Effector CD4-positive, alpha-beta T cell (primary cell): ENCODE measurements at regions not wholly inside any gene's neighbourhood (a gene's known extent, or its start where the extent isn't known, plus 50 kb on each side); places are given as distances from the start of the nearest gene placed in this dataset.

Experiments
- DNase-seq: peaks from one replicate; pipeline ENCODE4 v3.0.0-alpha.2; 2020

- no peak for DNase-seq
Observed at GRCh38 chr6:1024161-1024560, 287.7 kb upstream of the FOXQ1 start.

GRCh38 chr6:1023229-1023628, 288.7 kb upstream of the FOXQ1 start:
- DNase-seq: no peak

GRCh38 chr6:1022719-1023118, 289.2 kb upstream of the FOXQ1 start:
- DNase-seq: no peak

- DNase-seq: no peak
Observed at GRCh38 chr6:1020837-1021236, 291.1 kb upstream of the FOXQ1 start.

GRCh38 chr6:1020133-1020532, 291.8 kb upstream of the FOXQ1 start:
- no peak for DNase-seq

- DNase-seq: no peak
Observed at GRCh38 chr6:1018041-1018440, 293.9 kb upstream of the FOXQ1 start.

GRCh38 chr6:1016329-1017302, 295.3 kb upstream of the FOXQ1 start:
- no peak for DNase-seq

GRCh38 chr6:1015825-1016224, 296.1 kb upstream of the FOXQ1 start:
- no peak for DNase-seq

GRCh38 chr6:1014431-1014807, 297.5 kb upstream of the FOXQ1 start:
- no peak for DNase-seq

- DNase-seq: no peak
Observed at GRCh38 chr6:1013656-1014430, 298.1 kb upstream of the FOXQ1 start.

GRCh38 chr6:1009103-1009502, 302.8 kb upstream of the FOXQ1 start:
- no peak for DNase-seq

GRCh38 chr6:1007159-1007558, 304.7 kb upstream of the FOXQ1 start:
- DNase-seq: no peak

- no peak for DNase-seq
Observed at GRCh38 chr6:1004885-1005630, 306.8 kb upstream of the FOXQ1 start.

GRCh38 chr6:1003394-1004160, 308.3 kb upstream of the FOXQ1 start:
- no peak for DNase-seq

GRCh38 chr6:1002989-1003388, 308.9 kb upstream of the FOXQ1 start:
- DNase-seq: no peak

GRCh38 chr6:1001655-1002349, 308.9 kb upstream of the EXOC2 start:
- DNase-seq: no peak

GRCh38 chr6:999552-999951, 306.6 kb upstream of the EXOC2 start:
- DNase-seq: no peak

GRCh38 chr6:998551-998950, 305.6 kb upstream of the EXOC2 start:
- DNase-seq: no peak

- no peak for DNase-seq
Observed at GRCh38 chr6:996271-996852, 303.4 kb upstream of the EXOC2 start.

GRCh38 chr6:991192-991591, 298.3 kb upstream of the EXOC2 start:
- DNase-seq: no peak

- DNase-seq: no peak
Observed at GRCh38 chr6:984031-984430, 291.1 kb upstream of the EXOC2 start.
